ENCODE measurements at regions not wholly inside any gene's neighbourhood (a gene's known extent, or its start where the extent isn't known, plus 50 kb on each side); places are given as distances from the start of the nearest gene placed in this dataset.
A peak's percentile ranks its signal among the peaks of the same experiment; 100 is the strongest.

DNA sequence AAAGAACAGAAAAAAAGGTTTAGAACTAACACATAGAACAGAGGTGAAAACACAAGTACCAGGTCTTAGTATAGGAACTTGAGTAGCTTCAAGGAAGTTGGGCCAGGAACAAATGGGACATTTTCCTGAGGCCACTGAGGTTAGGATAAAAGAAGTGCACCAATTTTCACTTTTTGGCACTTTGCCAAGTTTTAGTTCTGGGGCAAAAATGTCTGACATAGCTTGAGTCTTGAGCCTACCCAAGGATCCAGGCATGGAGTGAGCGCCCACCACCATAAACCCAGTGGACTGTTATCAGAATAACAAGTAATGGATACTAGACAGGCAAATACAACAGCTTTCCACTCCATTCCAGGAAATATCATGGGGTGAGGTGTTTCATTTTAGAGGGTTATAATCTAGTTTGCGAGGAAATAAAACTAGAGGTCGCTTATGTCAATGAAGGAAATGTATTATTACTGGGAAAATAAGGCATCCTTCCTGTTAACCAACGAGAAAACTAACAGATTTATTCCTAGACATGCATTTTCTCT is 199.7 kb upstream of the HMGA2 start:
- no peaks in the 10 kb centered on the region for H3K27me3 ChIP-seq (ENCODE audit: insufficient read depth, poor library complexity, severe bottlenecking)
- no peak overlapping the region for H3K4me3 ChIP-seq (ENCODE audit: severe bottlenecking)
- H3K4me1 ChIP-seq (ENCODE audit: insufficient read depth, poor library complexity, severe bottlenecking): no peaks in the 10 kb centered on the region
- TF ChIP-seq, protein P1, sequence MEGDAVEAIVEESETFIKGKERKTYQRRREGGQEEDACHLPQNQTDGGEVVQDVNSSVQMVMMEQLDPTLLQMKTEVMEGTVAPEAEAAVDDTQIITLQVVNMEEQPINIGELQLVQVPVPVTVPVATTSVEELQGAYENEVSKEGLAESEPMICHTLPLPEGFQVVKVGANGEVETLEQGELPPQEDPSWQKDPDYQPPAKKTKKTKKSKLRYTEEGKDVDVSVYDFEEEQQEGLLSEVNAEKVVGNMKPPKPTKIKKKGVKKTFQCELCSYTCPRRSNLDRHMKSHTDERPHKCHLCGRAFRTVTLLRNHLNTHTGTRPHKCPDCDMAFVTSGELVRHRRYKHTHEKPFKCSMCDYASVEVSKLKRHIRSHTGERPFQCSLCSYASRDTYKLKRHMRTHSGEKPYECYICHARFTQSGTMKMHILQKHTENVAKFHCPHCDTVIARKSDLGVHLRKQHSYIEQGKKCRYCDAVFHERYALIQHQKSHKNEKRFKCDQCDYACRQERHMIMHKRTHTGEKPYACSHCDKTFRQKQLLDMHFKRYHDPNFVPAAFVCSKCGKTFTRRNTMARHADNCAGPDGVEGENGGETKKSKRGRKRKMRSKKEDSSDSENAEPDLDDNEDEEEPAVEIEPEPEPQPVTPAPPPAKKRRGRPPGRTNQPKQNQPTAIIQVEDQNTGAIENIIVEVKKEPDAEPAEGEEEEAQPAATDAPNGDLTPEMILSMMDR (IDR thresholded peaks at IDR 0.05; ENCODE audit: poor library complexity, severe bottlenecking): no peak
- DNase-seq (ENCODE audit: low spot score) (no peak), ATAC-seq (ENCODE audit: low read depth) (no peak)
- H3K9me3 ChIP-seq (ENCODE audit: severe bottlenecking): no peaks in the 10 kb centered on the region
- no peaks in the 10 kb centered on the region for H3K36me3 ChIP-seq (ENCODE audit: low read depth)
- H3K27ac ChIP-seq (ENCODE audit: poor library complexity, severe bottlenecking): no peak overlapping the region

DNA sequence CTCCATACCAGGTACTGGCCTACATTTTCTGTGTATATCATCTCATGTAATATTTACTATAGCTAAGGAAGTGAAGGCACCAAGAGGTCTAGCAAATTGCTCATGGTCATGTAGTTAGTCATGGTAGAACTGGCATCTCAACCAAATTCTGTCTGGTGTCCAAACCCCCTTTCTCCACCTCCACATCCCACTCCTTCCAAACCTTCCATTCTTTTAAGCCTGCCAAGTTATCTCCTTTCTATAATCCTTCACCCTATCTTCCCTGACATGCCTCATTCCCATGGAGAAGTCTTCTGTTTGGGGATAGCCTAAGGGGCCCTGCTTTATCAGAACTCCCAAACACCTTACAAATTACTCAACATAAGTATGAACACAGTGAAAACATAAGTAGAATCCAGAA is 196.2 kb upstream of the HMGA2 start:
- H3K9me3 ChIP-seq (ENCODE audit: severe bottlenecking): no peaks in the 10 kb centered on the region
- H3K27ac ChIP-seq (ENCODE audit: poor library complexity, severe bottlenecking): no peak overlapping the region
- ATAC-seq (ENCODE audit: low read depth): no peak
- no peak for DNase-seq (ENCODE audit: low spot score)
- H3K4me1 ChIP-seq (ENCODE audit: insufficient read depth, poor library complexity, severe bottlenecking): peaks cover 26% of the 10 kb centered on the region
- no peaks in the 10 kb centered on the region for H3K27me3 ChIP-seq (ENCODE audit: insufficient read depth, poor library complexity, severe bottlenecking)
- H3K4me3 ChIP-seq (ENCODE audit: severe bottlenecking): no peak overlapping the region
- no peaks in the 10 kb centered on the region for H3K36me3 ChIP-seq (ENCODE audit: low read depth)
- TF ChIP-seq, protein P1 (IDR thresholded peaks at IDR 0.05; ENCODE audit: poor library complexity, severe bottlenecking): no peak

DNA sequence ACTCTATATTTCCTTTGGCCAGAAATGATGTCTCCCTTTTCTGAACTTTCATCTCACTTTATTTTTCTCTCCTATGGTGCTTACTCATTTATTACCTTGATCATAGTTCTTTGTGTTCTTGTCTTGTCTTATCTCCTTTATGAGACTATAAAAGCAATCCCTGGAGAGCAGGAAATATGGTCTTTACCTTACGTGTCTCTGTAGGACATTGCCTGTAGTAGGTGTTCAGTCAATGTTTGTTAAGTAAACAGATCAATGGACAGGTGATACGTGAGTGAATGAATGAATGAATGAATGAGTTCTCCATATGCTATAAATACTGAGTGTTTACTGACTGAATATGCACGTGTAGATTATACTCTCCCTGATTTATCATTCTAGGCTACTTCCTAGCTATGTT is 193.7 kb upstream of the HMGA2 start:
- Histone ChIP-seq H3K36me3 (ENCODE audit: low read depth) (no peaks in the 10 kb centered on the region), H3K9me3 (ENCODE audit: severe bottlenecking) (no peaks in the 10 kb centered on the region), H3K27me3 (ENCODE audit: insufficient read depth, poor library complexity, severe bottlenecking) (no peaks in the 10 kb centered on the region), H3K4me3 (ENCODE audit: severe bottlenecking) (no peak overlapping the region), H3K4me1 (ENCODE audit: insufficient read depth, poor library complexity, severe bottlenecking) (peaks cover 51% of the 10 kb centered on the region), H3K27ac (ENCODE audit: poor library complexity, severe bottlenecking) (peak overlapping the region; percentile 100)
- ATAC-seq (ENCODE audit: low read depth) (no peak), DNase-seq (ENCODE audit: low spot score) (no peak)
- TF ChIP-seq, protein P1 (IDR thresholded peaks at IDR 0.05; ENCODE audit: poor library complexity, severe bottlenecking): no peak

DNA sequence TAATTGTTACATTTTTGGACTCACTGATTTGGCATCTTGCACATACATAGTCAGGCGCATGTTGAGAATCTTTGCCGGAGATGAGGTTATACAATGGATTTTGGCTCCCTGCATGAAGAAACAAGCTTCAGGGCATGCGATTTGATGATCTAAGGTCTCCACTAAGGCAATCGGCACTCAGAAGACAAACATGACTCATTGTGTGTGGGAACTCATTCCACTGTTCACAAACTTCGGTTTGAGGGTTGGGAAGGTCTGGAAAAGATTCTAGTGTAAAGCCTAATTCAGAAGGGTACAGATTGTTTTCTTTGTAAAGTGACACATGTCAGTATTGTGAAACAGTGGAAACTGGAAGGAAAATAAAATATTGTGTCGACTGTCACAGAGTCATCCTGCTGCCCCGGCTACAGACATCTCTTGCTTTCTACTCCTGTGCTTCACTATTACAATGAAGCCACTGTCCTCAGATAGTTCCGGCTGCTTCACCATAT is 192.6 kb upstream of the HMGA2 start:
- Histone ChIP-seq H3K4me1 (ENCODE audit: insufficient read depth, poor library complexity, severe bottlenecking) (peaks cover 52% of the 10 kb centered on the region), H3K9me3 (ENCODE audit: severe bottlenecking) (no peaks in the 10 kb centered on the region), H3K4me3 (ENCODE audit: severe bottlenecking) (no peak overlapping the region), H3K27ac (ENCODE audit: poor library complexity, severe bottlenecking) (peak overlapping the region; percentile 100), H3K27me3 (ENCODE audit: insufficient read depth, poor library complexity, severe bottlenecking) (no peaks in the 10 kb centered on the region), H3K36me3 (ENCODE audit: low read depth) (no peaks in the 10 kb centered on the region)
- DNase-seq (ENCODE audit: low spot score) (peak; percentile 85), ATAC-seq (ENCODE audit: low read depth) (peak; percentile 78)
- TF ChIP-seq, protein P1 (IDR thresholded peaks at IDR 0.05; ENCODE audit: poor library complexity, severe bottlenecking): no peak

DNA sequence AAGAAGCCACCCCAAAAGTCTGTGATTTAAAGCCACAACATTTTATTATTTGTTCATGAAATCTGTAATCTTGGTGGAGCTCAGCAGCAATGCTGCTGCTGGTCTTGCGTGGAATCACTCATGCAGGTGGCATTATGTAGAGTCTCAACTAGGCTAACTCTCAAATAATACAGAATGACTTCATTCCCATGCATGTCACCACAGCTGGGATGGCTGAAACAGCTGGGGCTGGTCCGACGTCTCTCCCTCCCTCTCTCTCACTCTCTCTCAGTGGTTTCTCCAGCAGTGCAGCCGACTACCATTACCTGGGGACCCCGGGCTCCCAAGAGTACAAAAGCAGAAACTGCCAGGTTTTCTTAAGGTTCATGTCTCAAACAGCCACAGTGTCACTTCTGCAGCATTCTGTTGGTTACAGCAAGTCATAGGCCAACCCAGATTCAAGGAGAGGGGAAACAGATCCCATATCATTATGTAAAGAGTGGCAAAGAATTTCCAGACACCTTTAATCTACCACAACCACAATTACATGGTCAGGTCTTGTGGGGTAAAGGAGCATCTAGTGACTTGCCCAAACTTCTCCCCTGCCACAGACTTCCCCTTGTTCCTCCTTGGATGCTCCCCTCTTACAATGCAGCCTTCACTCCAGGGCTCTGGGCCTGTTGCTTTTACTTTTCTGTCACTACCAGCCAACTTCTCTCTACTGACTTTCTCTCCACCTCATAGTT is 192.0 kb upstream of the HMGA2 start:
- DNase-seq (ENCODE audit: low spot score) (no peak), ATAC-seq (ENCODE audit: low read depth) (no peak)
- no peaks in the 10 kb centered on the region for H3K27me3 ChIP-seq (ENCODE audit: insufficient read depth, poor library complexity, severe bottlenecking)
- H3K9me3 ChIP-seq (ENCODE audit: severe bottlenecking): no peaks in the 10 kb centered on the region
- H3K4me3 ChIP-seq (ENCODE audit: severe bottlenecking): no peak overlapping the region
- peak overlapping the region; percentile 100 for H3K27ac ChIP-seq (ENCODE audit: poor library complexity, severe bottlenecking)
- TF ChIP-seq, protein P1 (IDR thresholded peaks at IDR 0.05; ENCODE audit: poor library complexity, severe bottlenecking): no peak
- peaks cover 52% of the 10 kb centered on the region for H3K4me1 ChIP-seq (ENCODE audit: insufficient read depth, poor library complexity, severe bottlenecking)
- no peaks in the 10 kb centered on the region for H3K36me3 ChIP-seq (ENCODE audit: low read depth)

All from RWPE2 (cell line).